NCI-H446 (cell line): ENCODE measurements at regions not wholly inside any gene's neighbourhood (a gene's known extent, or its start where the extent isn't known, plus 50 kb on each side); places are given as distances from the start of the nearest gene placed in this dataset.

Experiments
- DNase-seq, 2 experiments: peaks; one replicate each; lab custom pipeline; 2025; lab: John Stamatoyannopoulos, UW

- no peak for DNase-seq
Measured at GRCh38 chr10:124302951-124303505, 115.7 kb downstream of the OAT start.

GRCh38 chr10:124301736-124302135, 117.0 kb downstream of the OAT start:
- DNase-seq = no peak

GRCh38 chr10:124300735-124301134, 118.0 kb downstream of the OAT start:
- DNase-seq = no peak

- no peak for DNase-seq
Measured at GRCh38 chr10:124300224-124300623, 118.5 kb downstream of the OAT start.

- DNase-seq = no peak
Measured at GRCh38 chr10:124299696-124300095, 119.0 kb downstream of the OAT start.

- DNase-seq = no peak
Measured at GRCh38 chr10:124298891-124299290, 119.8 kb downstream of the OAT start.

- DNase-seq = no peak
Measured at GRCh38 chr10:124296813-124297788, 121.6 kb downstream of the OAT start.

- no peak for DNase-seq
Measured at GRCh38 chr10:124296121-124296812, 122.5 kb downstream of the OAT start.

- DNase-seq = no peak
Measured at GRCh38 chr10:124294811-124295770, 123.6 kb downstream of the OAT start.

- DNase-seq = no peak
Measured at GRCh38 chr10:124293616-124294449, 124.9 kb downstream of the OAT start.

GRCh38 chr10:124292911-124293615, 125.7 kb downstream of the OAT start:
- DNase-seq = no peak

- no peak for DNase-seq
Measured at GRCh38 chr10:124291001-124291701, 127.6 kb downstream of the OAT start.

- DNase-seq = no peak
Measured at GRCh38 chr10:124289851-124290795, 128.6 kb downstream of the OAT start.

GRCh38 chr10:124288928-124289850, 129.5 kb downstream of the OAT start:
- no peak for DNase-seq

- DNase-seq = no peak
Measured at GRCh38 chr10:124288486-124288885, 130.2 kb downstream of the OAT start.

- no peak for DNase-seq
Measured at GRCh38 chr10:124287791-124288190, 130.9 kb downstream of the OAT start.

- no peak for DNase-seq
Measured at GRCh38 chr10:124287071-124287685, 131.5 kb downstream of the OAT start.
